ENCODE measurements at regions not wholly inside any gene's neighbourhood (a gene's known extent, or its start where the extent isn't known, plus 50 kb on each side); places are given as distances from the start of the nearest gene placed in this dataset.
"Not testable (repeated sequence)": the region's sequence is repeated elsewhere in the genome, so short reads cannot be mapped to it uniquely, and the experiment has no call there.

DNA sequence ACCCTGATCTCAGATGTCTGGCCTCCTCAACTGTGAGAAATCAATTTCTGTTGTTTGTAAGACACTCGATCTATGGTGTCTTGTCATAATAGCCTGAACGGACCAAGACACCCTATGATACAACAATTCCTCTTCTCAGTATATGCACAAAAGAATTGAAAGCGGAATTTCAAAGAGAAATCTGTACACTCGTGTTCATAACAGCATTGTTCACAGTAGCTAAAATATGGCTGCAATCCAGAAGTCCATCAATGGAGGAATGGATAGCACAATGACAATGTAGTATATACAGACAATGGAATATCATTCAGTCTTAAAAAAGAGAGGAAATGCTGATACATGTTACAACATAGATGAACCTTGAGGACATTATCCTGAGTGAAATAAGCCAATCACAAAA lies 354.6 kb downstream of the SFMBT2 start:
- no peak for DNase-seq

DNA sequence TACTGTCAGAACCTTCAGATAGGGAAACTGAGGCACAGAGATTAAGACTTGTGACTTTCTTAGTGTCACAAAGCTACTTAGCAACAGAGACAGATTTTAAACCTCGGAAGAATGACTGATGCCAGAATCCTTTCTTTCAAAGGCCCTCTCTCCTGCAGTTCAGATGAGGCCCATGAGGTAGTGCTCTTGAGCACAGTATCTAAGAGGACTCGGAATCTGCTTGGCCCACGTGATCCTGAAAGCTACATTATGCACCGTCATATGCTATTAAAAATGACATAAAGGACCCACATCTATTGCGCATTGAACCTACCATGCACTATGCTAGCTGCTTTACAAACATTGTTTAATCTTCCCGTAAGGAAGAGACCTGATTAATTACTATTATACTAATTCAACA lies 355.9 kb downstream of the SFMBT2 start:
- no peak for DNase-seq

DNA sequence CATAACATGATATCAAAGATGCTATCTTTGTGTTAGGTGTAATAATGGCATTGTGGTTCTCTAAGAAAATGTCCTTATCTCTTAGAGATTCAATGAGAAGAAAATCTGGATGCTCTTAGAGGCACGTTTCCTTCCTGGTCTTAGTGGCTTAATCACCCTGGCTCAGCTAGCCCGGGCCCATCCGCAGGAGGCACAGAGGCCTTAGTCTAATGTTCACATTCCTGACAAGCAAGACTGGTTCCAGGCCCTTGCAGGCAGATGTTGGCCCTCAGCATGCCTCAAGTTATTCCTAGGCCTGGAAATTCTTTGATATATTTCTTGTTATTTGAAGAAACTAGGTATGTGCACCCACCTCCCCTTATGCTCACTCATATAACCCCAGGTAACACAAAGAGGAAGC lies 357.6 kb downstream of the SFMBT2 start:
- DNase-seq, result no peak

DNA sequence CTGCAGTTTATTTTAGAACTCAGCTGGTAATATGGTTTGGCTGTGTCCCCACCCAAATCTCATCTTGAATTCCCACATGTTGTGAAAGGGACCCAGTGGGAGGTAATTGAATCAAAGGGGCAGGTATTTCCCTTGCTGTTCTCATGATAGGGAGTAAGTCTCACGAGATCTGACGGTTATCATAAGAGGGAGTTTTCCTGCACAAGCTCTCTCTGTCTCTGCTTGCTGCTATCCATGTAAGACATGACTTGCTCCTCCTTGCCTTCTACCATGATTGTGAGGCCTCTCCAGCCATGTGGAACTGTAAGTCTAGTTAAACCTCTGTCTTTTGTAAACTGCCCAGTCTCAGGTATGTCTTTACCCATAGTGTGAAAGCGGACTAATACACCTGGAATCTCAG lies 360.8 kb downstream of the SFMBT2 start:
- DNase-seq, result not testable (repeated sequence)

DNA sequence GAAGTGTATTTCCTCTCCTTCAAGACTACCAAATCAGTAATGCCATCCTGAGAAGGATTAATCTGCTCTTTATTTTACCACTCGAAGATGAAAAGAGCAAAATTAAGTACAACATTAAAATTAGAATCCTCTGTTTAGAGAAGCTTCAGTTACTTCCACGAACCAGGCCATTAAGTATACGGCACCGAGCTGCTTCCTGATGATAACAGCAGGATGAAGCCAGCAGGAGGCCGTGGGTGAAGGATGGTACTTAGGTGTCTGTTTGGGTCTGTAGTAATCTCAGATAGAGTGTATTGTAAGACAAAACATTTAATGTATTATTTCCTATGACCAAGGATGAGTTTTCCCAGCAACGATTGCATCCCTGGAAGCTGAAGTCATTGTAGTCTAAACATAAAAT lies 362.8 kb downstream of the SFMBT2 start:
- no peak for DNase-seq

DNA sequence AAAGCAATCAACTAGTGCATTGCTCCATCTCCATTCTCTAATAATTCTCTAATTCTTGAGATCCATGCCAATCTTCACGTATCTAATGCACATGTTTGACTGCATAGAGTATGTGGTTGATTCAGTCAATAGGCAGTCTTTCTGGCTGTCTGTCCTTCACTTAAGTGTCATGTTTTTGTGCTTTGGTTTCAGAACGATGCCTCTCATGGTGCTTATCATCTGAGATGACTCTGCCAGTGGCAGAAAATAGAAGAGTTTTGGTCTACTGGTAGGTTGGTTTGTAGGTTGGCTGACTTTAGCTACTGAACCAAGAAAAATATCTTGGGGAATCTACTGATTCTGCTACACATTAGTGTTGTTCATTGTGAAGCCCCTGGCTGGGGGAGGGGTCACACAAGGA lies 364.2 kb downstream of the SFMBT2 start:
- DNase-seq, result no peak

DNA sequence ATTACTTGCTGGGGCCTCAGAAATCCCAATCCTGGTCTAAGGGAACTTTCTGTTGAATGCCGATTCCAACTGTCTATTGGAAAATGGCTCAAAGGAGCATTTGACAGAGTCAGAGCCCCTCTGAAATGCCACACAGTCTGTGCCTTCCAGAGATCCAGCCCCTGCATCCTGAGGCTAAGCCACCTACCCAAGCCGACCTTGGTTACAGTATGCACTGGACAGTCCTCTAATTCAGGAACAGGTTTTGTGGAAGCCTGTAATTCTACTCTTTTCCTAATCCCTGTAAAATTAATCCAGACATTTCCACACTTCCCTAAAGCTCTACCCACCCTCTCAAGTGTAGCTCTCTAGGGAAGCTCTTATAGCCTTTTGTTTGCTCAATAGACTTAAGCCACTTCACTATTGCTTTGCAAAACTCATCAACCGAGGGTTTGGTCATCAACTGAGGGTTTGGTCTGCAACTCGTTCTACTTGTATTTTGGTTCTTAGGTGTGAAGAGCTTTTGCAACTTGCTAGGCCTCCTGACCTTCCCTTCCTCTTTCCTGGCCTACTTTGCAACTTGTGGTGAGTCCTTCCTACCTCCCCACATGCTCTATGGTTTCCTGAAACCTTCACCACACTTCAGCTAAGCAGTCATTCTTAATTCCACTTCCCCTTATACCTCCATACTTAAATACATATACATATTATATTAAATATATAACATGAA lies 364.8 kb downstream of the SFMBT2 start:
- DNase-seq, result no peak

DNA sequence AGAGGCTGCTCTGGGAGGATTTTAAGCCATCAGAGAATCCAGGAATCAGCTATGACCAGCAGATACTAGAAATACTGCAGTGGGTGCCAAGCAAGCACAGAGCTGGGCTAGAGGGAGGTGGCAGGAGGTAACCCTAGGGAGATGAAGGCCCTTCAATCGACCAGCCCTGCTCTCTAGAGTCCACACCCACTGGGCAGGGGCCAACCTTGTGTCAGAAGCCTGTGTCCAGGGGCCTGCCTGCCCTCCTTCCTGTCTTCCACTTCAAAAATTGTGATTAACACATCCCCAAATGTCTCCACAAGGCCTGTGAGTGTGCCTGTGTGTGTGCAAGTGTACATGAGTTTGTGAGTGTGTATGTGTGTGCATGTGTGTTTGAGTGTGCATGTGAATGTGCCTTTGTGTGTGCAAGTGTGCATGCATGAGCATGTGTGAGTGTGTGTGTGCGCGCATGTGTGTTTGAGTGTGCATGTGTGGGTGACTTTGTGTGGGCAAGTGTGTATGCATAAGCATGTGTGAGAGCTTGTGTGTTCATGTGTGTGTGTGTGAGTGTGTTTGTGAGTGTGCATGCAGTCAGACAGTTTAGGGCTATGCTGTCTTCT lies 367.7 kb downstream of the SFMBT2 start:
- no peak for DNase-seq

DNA sequence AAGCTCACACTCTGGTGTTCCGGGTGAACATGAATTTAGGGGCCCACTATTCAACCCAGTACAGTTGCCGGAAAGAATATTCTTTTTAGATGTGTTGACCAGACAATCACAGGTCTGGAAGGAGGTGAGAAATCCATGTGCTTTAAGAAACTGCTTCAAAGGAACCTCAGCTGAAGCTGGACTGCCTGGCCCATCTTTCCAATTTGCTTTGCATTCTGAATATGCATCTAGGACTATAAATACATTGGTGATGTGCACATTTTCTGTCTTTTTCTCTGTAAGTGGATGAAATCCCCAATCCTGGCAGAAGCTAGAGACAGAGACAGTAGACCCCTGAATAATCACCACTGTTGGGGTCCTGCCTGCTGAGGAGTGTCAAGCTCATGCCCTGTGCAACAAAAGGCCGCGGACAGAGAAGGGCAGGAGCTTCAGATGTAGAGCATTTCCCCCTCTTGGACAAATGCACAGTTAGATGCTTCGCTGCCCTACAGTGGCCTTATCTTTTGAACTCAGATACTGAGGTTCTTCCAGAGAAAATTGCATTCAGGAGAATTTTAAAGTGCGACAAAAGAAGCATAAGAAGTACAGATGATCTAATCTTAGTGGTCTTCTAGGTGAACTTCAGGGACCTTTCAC lies 368.3 kb downstream of the SFMBT2 start:
- no peak for DNase-seq

DNA sequence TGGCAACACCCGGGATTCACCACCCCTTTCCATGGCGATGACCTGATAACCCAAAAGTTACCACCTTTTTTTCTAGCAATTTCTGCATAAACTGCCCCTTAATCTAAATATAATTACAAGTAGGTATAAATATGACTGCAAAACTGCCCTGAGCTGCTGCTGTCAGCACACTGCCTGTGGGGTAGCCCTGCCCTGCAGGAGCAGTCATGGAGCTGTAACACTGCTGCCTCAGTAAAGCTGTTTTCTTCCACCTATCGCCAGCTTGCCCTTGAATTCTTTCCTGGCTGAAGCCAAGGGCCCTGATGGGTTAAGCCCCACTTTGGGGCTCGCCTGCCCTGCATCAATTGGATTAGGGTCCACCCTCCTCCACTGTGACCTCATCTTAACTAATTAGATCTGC lies 368.8 kb downstream of the SFMBT2 start:
- no peak for DNase-seq

DNA sequence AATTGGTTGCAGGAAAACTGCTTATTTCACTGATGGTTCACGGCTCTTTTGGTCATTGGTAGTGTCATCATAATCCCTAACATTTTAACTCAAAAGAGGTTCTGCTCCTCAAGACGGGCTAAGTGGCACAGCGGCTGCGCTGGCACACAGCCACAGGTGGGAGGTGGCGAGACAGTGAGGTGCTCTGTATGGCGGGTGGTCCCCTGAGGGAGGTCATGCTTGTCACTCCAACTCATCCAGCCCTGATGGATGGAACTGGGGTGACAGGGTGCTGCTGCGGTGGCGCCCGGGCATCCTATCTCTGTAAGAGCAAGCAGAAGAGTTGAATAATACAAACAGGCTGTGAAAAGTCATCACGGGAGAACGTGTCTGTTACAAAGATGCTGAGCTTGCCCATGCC lies 370.2 kb downstream of the SFMBT2 start:
- no peak for DNase-seq

DNA sequence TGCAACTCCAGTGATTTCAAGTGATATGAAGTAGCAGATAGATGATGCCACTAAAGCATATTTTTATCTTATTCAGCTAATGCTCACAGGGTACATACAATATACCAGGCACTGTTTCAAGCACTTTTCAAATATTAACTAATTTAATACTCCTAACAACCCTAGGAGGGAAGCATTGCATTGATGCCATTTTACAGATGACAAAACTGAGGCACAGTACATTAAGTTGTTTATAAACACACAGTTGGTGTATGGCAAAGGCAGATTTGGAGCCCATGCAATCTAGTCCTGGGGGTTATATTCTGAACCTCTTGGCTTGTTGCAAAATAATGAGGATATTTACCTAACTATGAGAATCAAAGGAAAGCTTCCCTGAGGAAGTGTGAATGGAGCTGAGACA lies 371.0 kb downstream of the SFMBT2 start:
- no peak for DNase-seq

DNA sequence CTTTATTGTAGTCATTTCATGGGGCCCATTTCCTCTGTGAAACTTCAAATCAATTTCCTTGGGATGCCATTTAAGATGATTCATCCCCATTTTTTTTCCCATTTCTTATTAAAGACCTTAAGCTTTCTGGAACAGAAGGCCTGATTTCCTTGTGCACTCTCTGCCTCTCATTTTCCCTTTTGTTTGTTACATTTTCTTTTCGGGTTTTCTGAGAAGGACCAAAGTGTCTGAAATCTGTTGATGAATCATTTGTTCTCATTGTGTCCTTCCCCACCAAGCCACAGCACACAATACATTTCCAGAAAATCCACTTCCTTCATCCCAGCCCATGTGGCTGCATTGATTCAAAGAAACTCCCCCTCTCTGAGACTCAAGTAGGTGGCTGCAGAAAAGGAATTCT lies 372.4 kb downstream of the SFMBT2 start:
- DNase-seq, result no peak

DNA sequence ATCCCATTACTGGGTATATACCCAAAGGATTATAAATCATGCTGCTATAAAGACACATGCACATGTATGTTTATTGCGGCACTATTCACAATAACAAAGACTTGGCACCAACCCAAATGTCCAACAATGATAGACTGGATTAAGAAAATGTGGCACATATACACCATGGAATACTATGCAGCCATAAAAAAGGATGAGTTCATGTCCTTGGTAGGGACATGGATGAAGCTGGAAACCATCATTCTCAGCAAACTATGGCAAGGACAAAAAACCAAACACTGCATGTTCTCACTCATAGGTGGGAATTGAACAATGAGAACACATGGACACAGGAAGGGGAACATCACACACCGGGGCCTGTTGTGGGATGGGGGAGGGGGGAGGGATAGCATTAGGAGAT lies 373.4 kb downstream of the SFMBT2 start:
- not testable (repeated sequence) for DNase-seq

DNA sequence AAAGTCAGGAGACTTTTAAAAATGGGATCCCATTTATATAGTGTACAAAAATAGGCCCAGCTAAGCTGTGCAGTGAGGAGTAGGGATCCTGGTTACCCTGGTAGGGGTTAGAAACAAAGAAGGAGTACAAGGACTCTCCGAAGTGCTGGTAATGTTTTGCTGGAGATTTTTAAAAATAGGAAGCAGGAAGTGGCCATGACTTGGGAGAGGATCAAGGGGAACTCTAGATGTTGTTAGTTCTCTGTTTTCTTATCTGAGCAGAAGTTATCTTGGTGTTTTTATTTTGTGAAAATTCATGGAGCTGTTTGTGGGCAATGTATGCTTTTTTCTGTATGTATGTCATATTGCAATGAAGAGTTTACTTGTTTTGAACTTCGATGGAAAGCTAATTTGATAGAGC lies 373.9 kb downstream of the SFMBT2 start:
- DNase-seq, result no peak

DNA sequence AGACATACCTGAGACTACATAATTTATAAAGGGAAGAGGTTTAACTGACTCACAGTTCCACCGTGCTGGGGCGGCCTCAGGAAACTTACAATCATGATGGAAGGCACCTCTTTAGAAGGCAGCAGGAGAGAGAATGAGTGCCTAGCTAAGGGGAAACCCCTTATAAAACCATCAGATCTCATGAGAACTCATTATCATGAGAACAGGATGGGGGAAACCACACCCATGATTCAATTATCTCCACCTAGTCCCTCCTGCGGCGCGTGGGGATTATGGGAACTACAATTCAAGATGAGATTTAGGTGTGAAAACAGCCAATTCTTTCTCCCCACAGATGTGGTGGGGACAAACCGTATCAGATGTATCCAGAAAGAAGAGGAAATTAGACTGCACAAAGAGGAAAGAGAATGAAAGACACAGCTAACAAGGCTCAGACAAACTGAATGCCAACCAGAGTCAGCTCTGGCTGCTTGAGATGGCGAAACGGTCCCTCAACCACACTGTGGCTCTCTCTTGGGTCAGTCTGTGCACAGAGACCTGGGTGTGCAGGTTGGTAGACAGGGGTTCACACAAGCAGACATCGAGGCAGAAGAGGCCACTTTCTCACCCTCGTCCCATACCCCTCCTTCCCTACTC lies 375.6 kb downstream of the SFMBT2 start:
- DNase-seq, result peak; percentile 25 to 26

DNA sequence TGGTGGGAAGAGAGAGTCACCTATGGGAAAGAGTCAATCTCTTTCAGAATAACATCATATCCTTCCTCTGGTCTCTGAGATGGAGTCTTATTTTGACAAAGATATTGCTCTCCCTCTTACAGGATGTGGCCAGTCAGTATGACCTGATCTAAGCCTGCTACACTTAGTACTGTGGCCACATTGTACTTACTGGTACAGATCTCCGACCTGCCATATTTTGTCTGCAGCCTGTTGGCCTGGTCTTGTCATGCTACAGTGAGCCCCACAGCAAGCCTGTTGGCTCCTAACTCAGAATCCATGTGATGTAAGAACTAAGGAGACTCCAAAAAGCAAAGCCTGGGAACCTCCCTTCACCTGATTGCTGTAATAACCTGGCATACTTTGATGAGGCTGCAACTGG lies 377.8 kb downstream of the SFMBT2 start:
- DNase-seq, result no peak

DNA sequence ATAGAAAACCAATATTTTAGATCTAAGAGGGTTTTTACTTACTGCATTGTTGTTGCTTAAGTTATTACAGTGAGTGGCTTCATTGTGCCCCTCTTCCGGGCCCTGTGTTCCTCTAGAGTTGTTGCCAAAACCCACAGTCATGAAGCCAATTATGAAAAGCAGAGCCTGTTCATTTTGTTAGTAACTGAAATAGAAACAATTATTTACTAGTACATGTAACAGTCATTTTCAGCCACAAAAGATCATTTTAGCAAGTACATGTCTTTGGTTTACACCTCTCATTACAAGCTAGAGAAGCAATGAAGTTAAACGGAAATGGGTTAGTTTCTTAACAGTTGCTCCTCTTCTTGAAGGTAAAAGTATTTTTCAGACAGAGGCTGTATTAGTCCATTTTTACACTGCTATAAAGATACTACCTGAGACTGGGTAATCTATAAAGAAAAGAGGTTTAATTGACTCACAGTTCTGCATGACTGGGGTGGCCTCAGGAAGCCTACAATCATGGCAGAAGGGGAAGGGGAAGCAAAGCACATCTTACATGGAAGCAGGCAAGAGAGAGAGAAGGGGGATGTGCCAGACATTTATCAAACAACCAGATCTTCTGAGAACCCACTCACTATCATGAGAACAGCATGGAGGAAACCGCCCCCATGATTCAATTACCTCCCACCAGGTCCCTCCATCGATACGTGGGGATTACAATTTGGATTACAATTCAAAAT lies 380.5 kb downstream of the SFMBT2 start:
- DNase-seq, result no peak

DNA sequence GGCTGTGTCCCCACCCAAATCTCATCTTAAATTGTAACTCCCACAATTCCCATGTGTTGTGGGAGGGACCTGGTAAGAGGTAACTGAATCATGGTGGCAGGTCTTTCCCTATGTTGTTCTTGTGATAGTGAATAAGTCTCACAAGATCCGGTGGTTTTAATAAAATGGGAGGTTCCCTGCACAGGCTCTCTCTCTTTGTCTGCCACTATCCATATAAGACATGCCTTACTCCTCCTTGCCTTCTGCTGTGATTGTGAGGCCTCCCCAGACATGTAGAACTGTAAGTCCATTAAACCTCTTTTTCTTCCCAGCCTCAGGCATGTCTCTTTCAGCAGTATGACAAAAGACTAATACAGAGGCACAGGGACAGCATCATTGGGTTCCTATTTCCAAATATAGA lies 381.2 kb downstream of the SFMBT2 start:
- DNase-seq, result no peak

DNA sequence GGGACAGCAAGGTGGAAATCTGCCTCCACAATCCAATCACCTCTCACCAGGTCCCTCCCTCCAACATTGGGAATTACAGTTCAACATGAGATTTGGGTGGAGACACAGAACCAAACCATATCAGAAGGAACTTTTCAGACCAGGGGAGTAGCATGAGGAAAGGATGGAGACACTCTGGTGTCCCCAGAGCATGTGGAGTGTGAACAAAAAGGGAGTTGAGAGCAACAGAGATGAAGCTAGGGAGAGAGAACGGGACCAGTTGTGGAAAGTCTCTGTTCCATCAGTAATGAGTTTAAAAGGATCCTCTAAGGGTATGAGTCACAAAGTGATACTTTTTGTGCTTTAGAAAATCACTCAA lies 382.0 kb downstream of the SFMBT2 start:
- DNase-seq, result no peak

DNA sequence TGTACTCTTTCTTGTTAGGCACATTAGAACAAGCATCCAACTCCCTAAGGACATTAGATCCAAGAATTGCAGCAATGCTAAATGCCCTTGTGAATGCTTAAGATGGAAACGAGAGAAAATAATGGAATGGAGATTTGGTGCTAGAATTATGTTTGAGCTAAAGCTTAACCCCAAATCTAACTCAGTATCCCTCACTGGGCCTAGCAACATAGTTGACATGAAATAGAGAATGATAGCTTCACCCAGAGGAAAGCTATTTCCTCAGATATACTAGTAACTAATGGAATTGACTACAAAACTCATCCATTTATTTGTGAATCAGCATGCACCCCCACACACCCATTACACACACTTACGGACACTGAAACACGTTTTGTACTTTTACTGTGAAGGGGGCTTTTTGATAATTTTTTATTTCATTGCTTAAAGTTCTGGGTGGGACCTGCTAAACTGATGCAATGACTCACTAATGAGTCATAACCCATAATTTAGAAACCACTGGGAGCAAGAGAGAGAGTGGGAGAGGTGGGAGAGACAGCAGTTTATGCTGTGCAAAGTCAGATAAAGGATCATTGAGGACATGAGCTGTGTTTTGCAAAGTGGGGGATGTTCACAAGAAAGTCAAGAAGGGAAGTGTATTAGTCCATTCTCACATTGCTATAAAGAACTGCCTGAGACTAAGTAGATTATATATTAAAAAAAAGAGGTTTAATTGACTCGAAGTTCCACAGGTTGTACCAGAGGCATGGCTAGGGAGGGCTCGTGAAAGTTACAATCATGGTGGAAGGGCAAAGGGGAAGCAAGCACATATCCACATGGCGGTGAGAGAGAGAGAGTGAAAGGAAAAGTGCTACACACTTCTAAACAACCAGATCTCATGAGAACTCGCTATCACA lies 382.7 kb downstream of the SFMBT2 start:
- DNase-seq, result no peak

DNA sequence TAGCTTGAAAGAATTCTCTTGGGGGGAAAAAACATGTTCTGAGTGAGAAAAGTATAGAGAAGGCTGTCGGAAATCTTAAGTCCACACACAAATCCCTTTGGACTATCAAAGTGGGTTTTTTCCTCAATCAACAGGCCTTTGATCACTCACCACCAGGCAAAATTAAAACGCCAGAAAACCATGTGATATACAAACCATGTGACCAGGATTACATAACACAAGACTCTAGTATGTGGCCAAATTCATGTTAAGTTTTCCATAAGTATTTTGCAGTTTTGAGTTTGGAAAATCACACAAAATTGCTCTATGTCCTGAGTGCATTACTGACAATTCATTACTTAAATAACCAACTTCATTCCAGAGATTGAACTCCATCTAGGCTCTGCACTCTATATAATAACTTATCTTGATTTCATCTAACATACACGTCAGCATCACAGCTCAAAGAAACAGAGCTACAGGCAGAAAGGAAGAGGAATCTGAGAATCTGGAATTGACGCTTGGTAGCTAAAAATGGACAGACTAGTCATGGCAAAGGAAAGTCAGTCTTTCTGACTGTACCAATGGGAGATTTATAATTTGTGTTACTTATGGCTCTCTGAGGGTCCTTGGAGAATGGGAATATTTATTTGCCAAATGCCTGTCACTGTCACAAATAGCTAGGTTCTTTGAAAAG lies 383.5 kb downstream of the SFMBT2 start:
- DNase-seq, result no peak

All from stimulated activated CD4-positive, alpha-beta T cell treated with anti-CD3 and anti-CD28 coated beads, Interleukin-2, amount 100 ng/mL, for 48 hours (primary cell).